Stomach (tissue), 8 donors: ENCODE measurements at regions not wholly inside any gene's neighbourhood (a gene's known extent, or its start where the extent isn't known, plus 50 kb on each side); places are given as distances from the start of the nearest gene placed in this dataset.

Experiments used
- DNase-seq, 2 donors: peaks; one replicate each; pipeline versions ENCODE4 v3.0.0 to v3.0.0-alpha.2; 2013 to 2019
- H3K27ac ChIP-seq, 5 donors: fragments of 200-600 bp in 4 of 5; sonication (generic) in 4 of 5; one replicate each; pipeline ENCODE4 v1.5.1; 2013 to 2019; ENCODE audit warnings: mild to moderate bottlenecking in 1 of 5, moderate library complexity in 1 of 5
- H3K27me3 ChIP-seq, 3 donors: fragments of 200-600 bp; sonication (generic); one replicate each; pipeline ENCODE4 v1.5.1; 2017 to 2019; ENCODE audit warnings: mixed run types in 1 of 3
- H3K36me3 ChIP-seq, 4 donors: fragments of 200-600 bp; sonication (generic); 1 replicate in 3 of 4; 2 replicates in 1 of 4; pipeline ENCODE4 v1.5.1; 2016 to 2019
- H3K4me1 ChIP-seq, 4 donors: fragments of 200-600 bp; sonication (generic); one replicate each; pipeline ENCODE4 v1.5.1; 2016 to 2019
- H3K4me3 ChIP-seq, 4 donors: fragments of 200-600 bp; sonication (generic) in 3 of 4; one replicate each; pipeline ENCODE4 v1.5.1; 2016 to 2019; ENCODE audit warnings: mild to moderate bottlenecking in 1 of 4
- H3K9me3 ChIP-seq, 4 donors: fragments of 200-600 bp; sonication (generic); one replicate each; pipeline ENCODE4 v1.5.1; 2016 to 2019
- CTCF ChIP-seq, 7 experiments: fragments of 450-650 bp in 4 of 7; fragments of 200-600 bp in 3 of 7; sonication (generic) in 3 of 7; IDR thresholded peaks; one replicate each; pipeline ENCODE4 v1.5.1; 2016 to 2019; ENCODE audit warnings: antibody characterized with exemption in 7 of 7, control low read depth in 2 of 7, mild to moderate bottlenecking in 1 of 7
- EP300 ChIP-seq: sonication (generic); formaldehyde crosslinking; IDR thresholded peaks from one replicate; pipeline ENCODE4 v1.6.1; 2017; ENCODE audit warnings: antibody characterized with exemption
- POLR2A ChIP-seq, 4 donors: fragments of 450-650 bp; IDR thresholded peaks; one replicate each; pipeline ENCODE4 v1.6.1; 2016; ENCODE audit warnings: antibody characterized with exemption in 4 of 4, control low read depth in 2 of 4, mild to moderate bottlenecking in 1 of 4, moderate library complexity in 1 of 4
- POLR2AphosphoS5 ChIP-seq, 3 donors: sonication (generic); formaldehyde crosslinking; IDR thresholded peaks; one replicate each; pipeline ENCODE4 v1.6.1; 2016; ENCODE audit warnings: antibody characterized with exemption in 3 of 3
- WGBS, 5 donors: extraction: QIAGEN DNeasy Blood & Tissue Kit in 3 of 5; methylation state at CpG; one replicate each; pipeline versions ENCODE4 v1.1.5 to v1.1.7; 2013 to 2018; 5-methylcytosine and 5-hydroxymethylcytosine counted together
- intact Hi-C: fragments of 100-400 bp; cut with DNase I; formaldehyde crosslinking; loops from one replicate; pipeline ENCODE4 v1.15.1; 2023; ENCODE audit warnings: low total_unique reads
- donor health status: healthy with polysubstance abuse.
- donor health status: Bipolar disorder and iron deficiency.
- donor health status: healthy.

DNA sequence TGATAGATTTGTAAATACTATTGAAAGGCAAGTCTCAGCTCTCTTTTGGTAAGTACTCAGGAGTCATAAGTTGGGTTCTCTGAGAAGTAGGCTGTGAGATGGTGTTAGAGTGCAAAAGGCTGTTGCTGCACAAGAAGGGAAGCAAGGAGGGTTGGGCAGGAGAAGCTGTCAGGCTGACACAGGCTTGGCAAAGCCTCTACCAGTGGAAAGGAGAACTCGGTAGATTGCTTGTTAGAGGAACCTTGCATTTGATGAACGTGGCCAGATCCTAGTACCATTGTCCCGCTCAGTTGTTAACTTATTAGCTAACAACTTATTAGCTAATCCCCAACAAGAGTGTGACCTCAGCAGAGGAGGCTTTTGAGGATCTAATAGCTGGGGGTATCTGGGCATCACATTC, 449.3 kb upstream of the BOD1L1 start:
- H3K36me3 ChIP-seq, result no peaks in the 10 kb centered on the region
- 77 to 90% (median 83%) methylated on average over 3 of the region's 3 CpGs for WGBS, 5 donors
- H3K4me3 ChIP-seq, result no peak overlapping the region
- peaks cover 10 to 25% (median 18%) of the 10 kb centered on the region in 4 donors for H3K9me3 ChIP-seq
- no peak for TF ChIP-seq POLR2AphosphoS5 (IDR thresholded peaks at IDR 0.05)
- TF ChIP-seq POLR2A (IDR thresholded peaks at IDR 0.05), result no peak
- TF ChIP-seq EP300, result no peak
- TF ChIP-seq CTCF (IDR thresholded peaks at IDR 0.05), result no peak
- no peak overlapping the region for H3K27ac ChIP-seq
- H3K4me1 ChIP-seq, result no peaks in the 10 kb centered on the region
- intact Hi-C loops, result no loop called here
- no peaks in the 10 kb centered on the region for H3K27me3 ChIP-seq
- no peak for DNase-seq

DNA sequence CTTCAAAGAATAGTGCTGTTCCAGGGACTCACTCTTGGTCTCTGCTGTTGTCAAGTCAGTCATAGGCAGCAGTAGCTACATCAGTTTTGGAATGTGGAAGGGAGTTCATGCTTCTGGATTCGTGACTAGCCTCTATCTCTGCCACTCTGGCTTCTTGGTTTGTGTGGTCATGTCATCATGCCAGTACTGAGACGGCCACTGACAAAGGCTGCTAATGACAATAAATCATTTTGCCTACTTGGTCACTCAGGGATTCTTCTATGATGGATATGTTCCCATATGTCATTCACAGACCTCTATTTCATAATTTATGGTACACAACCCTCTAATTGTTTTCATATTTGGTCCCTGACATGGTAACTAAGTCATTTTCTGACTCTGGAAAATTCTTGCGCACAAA, 450.8 kb upstream of the BOD1L1 start:
- intact Hi-C loops, result no loop called here
- no peak overlapping the region for H3K27ac ChIP-seq
- H3K4me1 ChIP-seq, result no peaks in the 10 kb centered on the region
- no peak for DNase-seq
- H3K9me3 ChIP-seq, result peaks cover 0 to 10% (median 2%) of the 10 kb centered on the region in 4 donors
- TF ChIP-seq EP300, result no peak
- TF ChIP-seq POLR2A (IDR thresholded peaks at IDR 0.05), result no peak
- TF ChIP-seq CTCF (IDR thresholded peaks at IDR 0.05), result no peak
- no peak for TF ChIP-seq POLR2AphosphoS5 (IDR thresholded peaks at IDR 0.05)
- H3K4me3 ChIP-seq, result no peak overlapping the region
- WGBS, 5 donors, result 86 to 89% (median 86%) methylated on average over 3 of the region's 3 CpGs
- H3K27me3 ChIP-seq, result no peaks in the 10 kb centered on the region
- H3K36me3 ChIP-seq, result no peaks in the 10 kb centered on the region

DNA sequence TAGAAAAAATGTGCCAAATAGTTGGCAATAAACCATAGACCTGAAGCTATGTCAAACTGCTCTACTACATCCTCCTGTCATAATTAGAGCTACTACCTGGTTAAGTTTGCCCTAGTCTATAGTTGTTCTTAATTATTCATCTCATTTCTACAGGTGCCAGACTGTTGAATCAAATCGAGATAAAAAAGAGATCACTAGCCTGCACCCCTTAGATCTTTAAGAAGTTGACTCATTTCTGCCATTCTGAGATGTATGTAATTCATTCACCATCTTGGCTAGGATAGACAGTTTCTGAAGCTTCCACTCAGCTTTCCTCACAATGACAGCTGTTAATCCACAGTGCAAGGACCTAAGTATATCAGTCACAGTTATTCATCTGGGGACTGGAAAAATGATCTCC, 452.1 kb upstream of the BOD1L1 start:
- H3K27ac ChIP-seq, result no peak overlapping the region
- H3K4me3 ChIP-seq, result no peak overlapping the region
- no peak for DNase-seq
- TF ChIP-seq CTCF (IDR thresholded peaks at IDR 0.05) (no peak), EP300 (no peak), POLR2AphosphoS5 (IDR thresholded peaks at IDR 0.05) (no peak), POLR2A (IDR thresholded peaks at IDR 0.05) (no peak)
- H3K36me3 ChIP-seq, result no peaks in the 10 kb centered on the region
- H3K27me3 ChIP-seq, result no peaks in the 10 kb centered on the region
- intact Hi-C loops, result no loop called here
- WGBS, 5 donors, result 85 to 93% (median 86%) methylated on average over 1 of the region's 1 CpG
- H3K9me3 ChIP-seq, result no peaks in the 10 kb centered on the region
- H3K4me1 ChIP-seq, result no peaks in the 10 kb centered on the region

GRCh38 chr4:14083150-14083549, 455.6 kb upstream of the BOD1L1 start:
- intact Hi-C loops, result no loop called here
- no peak for TF ChIP-seq CTCF (IDR thresholded peaks at IDR 0.05)
- TF ChIP-seq POLR2AphosphoS5 (IDR thresholded peaks at IDR 0.05), result no peak
- no peak for TF ChIP-seq POLR2A (IDR thresholded peaks at IDR 0.05)
- no peak for TF ChIP-seq EP300
- H3K4me1 ChIP-seq, result no peaks in the 10 kb centered on the region
- DNase-seq, result peak in 1 of 2 donors; percentile 8
- WGBS, 5 donors, result 55 to 81% (median 74%) methylated on average over 3 of the region's 3 CpGs
- H3K36me3 ChIP-seq, result no peaks in the 10 kb centered on the region
- H3K27ac ChIP-seq, result no peak overlapping the region
- H3K9me3 ChIP-seq, result no peaks in the 10 kb centered on the region
- H3K27me3 ChIP-seq, result no peaks in the 10 kb centered on the region
- no peak overlapping the region for H3K4me3 ChIP-seq
